ENCODE measurements at regions not wholly inside any gene's neighbourhood (a gene's known extent, or its start where the extent isn't known, plus 50 kb on each side); places are given as distances from the start of the nearest gene placed in this dataset.

GRCh38 chr4:152016303-152016620 lies 255.5 kb upstream of the GATB start:
- Histone ChIP-seq H3K4me3 (ENCODE audit: low read length) (no peak overlapping the region), H4K20me1 (ENCODE audit: insufficient read depth, low read length) (no peaks in the 10 kb centered on the region), H3K4me2 (ENCODE audit: low read depth, low read length) (no peak overlapping the region), H3K27me3 (replicated peaks; ENCODE audit: insufficient read depth, low read length) (no peaks in the 10 kb centered on the region), H3K36me3 (replicated peaks; ENCODE audit: insufficient read depth, low read length) (no peaks in the 10 kb centered on the region), H3K9ac (ENCODE audit: low read length) (no peak overlapping the region), H3K79me2 (ENCODE audit: low read length) (no peaks in the 10 kb centered on the region), H3F3A (ENCODE audit: insufficient read depth, low read length) (no peaks in the 10 kb centered on the region), H3K4me1 (ENCODE audit: low read length) (peaks cover 38% of the 10 kb centered on the region), H3K9me3 (replicated peaks; ENCODE audit: insufficient read depth, low read length) (no peaks in the 10 kb centered on the region), H3K9me2 (replicated peaks; ENCODE audit: insufficient read depth, low read length) (no peaks in the 10 kb centered on the region), H2AFZ (ENCODE audit: low read length) (no peak overlapping the region), H3K27ac (ENCODE audit: low read length) (no peak overlapping the region)
- TF ChIP-seq EZH2phosphoT487 (IDR thresholded peaks at IDR 0.05; ENCODE audit: low read length), result no peak
- TF ChIP-seq, protein P1, sequence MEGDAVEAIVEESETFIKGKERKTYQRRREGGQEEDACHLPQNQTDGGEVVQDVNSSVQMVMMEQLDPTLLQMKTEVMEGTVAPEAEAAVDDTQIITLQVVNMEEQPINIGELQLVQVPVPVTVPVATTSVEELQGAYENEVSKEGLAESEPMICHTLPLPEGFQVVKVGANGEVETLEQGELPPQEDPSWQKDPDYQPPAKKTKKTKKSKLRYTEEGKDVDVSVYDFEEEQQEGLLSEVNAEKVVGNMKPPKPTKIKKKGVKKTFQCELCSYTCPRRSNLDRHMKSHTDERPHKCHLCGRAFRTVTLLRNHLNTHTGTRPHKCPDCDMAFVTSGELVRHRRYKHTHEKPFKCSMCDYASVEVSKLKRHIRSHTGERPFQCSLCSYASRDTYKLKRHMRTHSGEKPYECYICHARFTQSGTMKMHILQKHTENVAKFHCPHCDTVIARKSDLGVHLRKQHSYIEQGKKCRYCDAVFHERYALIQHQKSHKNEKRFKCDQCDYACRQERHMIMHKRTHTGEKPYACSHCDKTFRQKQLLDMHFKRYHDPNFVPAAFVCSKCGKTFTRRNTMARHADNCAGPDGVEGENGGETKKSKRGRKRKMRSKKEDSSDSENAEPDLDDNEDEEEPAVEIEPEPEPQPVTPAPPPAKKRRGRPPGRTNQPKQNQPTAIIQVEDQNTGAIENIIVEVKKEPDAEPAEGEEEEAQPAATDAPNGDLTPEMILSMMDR (IDR thresholded peaks at IDR 0.05; ENCODE audit: low read length), result no peak
- TF ChIP-seq EZH2 (optimal IDR thresholded peaks at IDR 0.05; ENCODE audit: low read depth, low read length), result no peak
- DNase-seq, result no peak

GRCh38 chr4:152015597-152016302 lies 254.9 kb upstream of the GATB start:
- no peaks in the 10 kb centered on the region for H3F3A ChIP-seq (ENCODE audit: insufficient read depth, low read length)
- TF ChIP-seq EZH2phosphoT487 (IDR thresholded peaks at IDR 0.05; ENCODE audit: low read length) (no peak), EZH2 (optimal IDR thresholded peaks at IDR 0.05; ENCODE audit: low read depth, low read length) (no peak)
- TF ChIP-seq, protein P1 (IDR thresholded peaks at IDR 0.05; ENCODE audit: low read length), result no peak
- peaks cover 43% of the 10 kb centered on the region for H3K4me1 ChIP-seq (ENCODE audit: low read length)
- H3K27ac ChIP-seq (ENCODE audit: low read length), result no peak overlapping the region
- no peak overlapping the region for H3K4me2 ChIP-seq (ENCODE audit: low read depth, low read length)
- H2AFZ ChIP-seq (ENCODE audit: low read length), result no peak overlapping the region
- no peak for DNase-seq
- no peaks in the 10 kb centered on the region for H3K27me3 ChIP-seq (replicated peaks; ENCODE audit: insufficient read depth, low read length)
- no peaks in the 10 kb centered on the region for H4K20me1 ChIP-seq (ENCODE audit: insufficient read depth, low read length)
- no peaks in the 10 kb centered on the region for H3K79me2 ChIP-seq (ENCODE audit: low read length)
- H3K4me3 ChIP-seq (ENCODE audit: low read length), result no peak overlapping the region
- H3K36me3 ChIP-seq (replicated peaks; ENCODE audit: insufficient read depth, low read length), result no peaks in the 10 kb centered on the region
- no peak overlapping the region for H3K9ac ChIP-seq (ENCODE audit: low read length)
- H3K9me2 ChIP-seq (replicated peaks; ENCODE audit: insufficient read depth, low read length), result no peaks in the 10 kb centered on the region
- no peaks in the 10 kb centered on the region for H3K9me3 ChIP-seq (replicated peaks; ENCODE audit: insufficient read depth, low read length)

GRCh38 chr4:152014280-152014679 lies 253.5 kb upstream of the GATB start:
- DNase-seq, result peak; percentile 85
- no peaks in the 10 kb centered on the region for H3K36me3 ChIP-seq (replicated peaks; ENCODE audit: insufficient read depth, low read length)
- H4K20me1 ChIP-seq (ENCODE audit: insufficient read depth, low read length), result no peaks in the 10 kb centered on the region
- no peaks in the 10 kb centered on the region for H3K79me2 ChIP-seq (ENCODE audit: low read length)
- peak overlapping the region; percentile 20 for H3K4me3 ChIP-seq (ENCODE audit: low read length)
- H3K9me2 ChIP-seq (replicated peaks; ENCODE audit: insufficient read depth, low read length), result no peaks in the 10 kb centered on the region
- H3K27ac ChIP-seq (ENCODE audit: low read length), result peak overlapping the region; percentile 38; the same call in 1 of the 2 replicates
- no peaks in the 10 kb centered on the region for H3K27me3 ChIP-seq (replicated peaks; ENCODE audit: insufficient read depth, low read length)
- H2AFZ ChIP-seq (ENCODE audit: low read length), result peak overlapping the region; percentile 78
- no peaks in the 10 kb centered on the region for H3F3A ChIP-seq (ENCODE audit: insufficient read depth, low read length)
- H3K4me2 ChIP-seq (ENCODE audit: low read depth, low read length), result peak overlapping the region; percentile 62
- TF ChIP-seq, protein P1 (IDR thresholded peaks at IDR 0.05; ENCODE audit: low read length), result no peak
- TF ChIP-seq EZH2 (optimal IDR thresholded peaks at IDR 0.05; ENCODE audit: low read depth, low read length), result no peak
- TF ChIP-seq EZH2phosphoT487 (IDR thresholded peaks at IDR 0.05; ENCODE audit: low read length), result no peak
- H3K9me3 ChIP-seq (replicated peaks; ENCODE audit: insufficient read depth, low read length), result no peaks in the 10 kb centered on the region
- peaks cover 38% of the 10 kb centered on the region for H3K4me1 ChIP-seq (ENCODE audit: low read length)
- peak overlapping the region; percentile 14; the same call in 1 of the 2 replicates for H3K9ac ChIP-seq (ENCODE audit: low read length)
